NCI-H345 treated with DMSO at 0.1 percent for 48 hours (cell line): ENCODE measurements at regions not wholly inside any gene's neighbourhood (a gene's known extent, or its start where the extent isn't known, plus 50 kb on each side); places are given as distances from the start of the nearest gene placed in this dataset.

Experiments
- DNase-seq: peaks from one replicate; lab custom pipeline; 2025; ENCODE audit not compliant: unreplicated experiment; lab: John Stamatoyannopoulos, UW

DNA sequence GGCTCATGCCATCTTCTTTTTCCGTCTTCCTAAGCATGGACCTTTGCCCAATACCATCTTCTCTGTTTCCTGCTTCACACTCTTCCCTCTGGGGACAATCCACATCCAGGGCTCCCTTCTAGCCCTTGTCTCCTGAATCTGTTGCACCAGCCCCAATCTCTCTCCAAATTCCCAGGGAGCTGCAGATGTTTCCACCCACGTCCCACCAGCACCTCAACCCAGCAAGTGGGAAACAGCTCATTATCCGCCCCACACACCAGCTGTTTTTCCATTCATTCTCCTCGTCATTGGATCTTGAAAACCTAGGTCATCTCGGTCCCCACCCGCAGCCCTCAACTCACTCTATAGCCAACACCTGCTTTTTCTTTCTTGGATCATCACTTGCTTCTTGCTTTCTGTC lies 185.0 kb upstream of the CDYL start:
- no peak for DNase-seq

GRCh38 chr6:4589295-4589694 lies 186.9 kb upstream of the CDYL start:
- no peak for DNase-seq

DNA sequence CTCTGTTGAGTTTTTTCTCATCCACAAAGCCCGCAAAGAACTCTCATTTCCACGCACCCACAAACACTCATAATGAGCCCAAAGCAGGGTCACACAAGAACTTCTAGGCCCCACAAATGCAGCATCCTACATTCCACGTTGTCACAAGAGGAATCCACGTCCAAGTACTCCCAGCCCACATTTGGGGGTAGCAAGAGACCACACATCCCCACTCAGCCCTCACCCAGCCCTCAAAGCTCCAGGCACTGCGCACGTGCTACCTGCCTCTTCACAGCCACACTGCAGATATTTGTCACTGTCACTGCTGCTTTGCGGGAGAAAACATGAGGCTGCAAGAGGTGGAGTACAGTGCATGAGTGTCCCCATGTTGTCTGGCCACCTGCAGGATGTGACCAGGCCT lies 187.6 kb upstream of the CDYL start:
- no peak for DNase-seq

GRCh38 chr6:4588163-4588562 lies 188.0 kb upstream of the CDYL start:
- no peak for DNase-seq

DNA sequence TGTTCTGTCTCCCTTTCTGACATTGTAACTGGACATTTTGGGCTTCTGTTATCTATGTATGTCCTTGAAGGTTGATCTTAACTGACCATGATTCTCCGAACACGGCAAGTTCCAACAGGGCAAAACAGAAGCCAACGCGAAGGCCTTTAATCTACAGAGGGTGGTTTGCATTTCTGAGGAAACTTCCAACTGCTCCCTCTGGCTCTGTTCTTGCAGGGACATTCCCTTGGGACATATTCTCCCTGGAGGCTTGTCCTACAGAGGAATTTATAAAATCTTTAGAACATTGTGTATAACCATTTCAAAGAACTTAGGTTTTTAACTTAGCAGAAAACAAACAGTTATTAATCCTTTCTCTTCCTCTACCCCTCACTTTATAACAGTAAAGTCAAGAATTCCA lies 189.0 kb upstream of the CDYL start:
- no peak for DNase-seq

GRCh38 chr6:4586469-4586859 lies 189.7 kb upstream of the CDYL start:
- no peak for DNase-seq

GRCh38 chr6:4585682-4586468 lies 190.3 kb upstream of the CDYL start:
- no peak for DNase-seq

- no peak for DNase-seq
Observed at GRCh38 chr6:4584801-4585200, 191.4 kb upstream of the CDYL start.

GRCh38 chr6:4582506-4583417 lies 193.4 kb upstream of the CDYL start:
- no peak for DNase-seq

GRCh38 chr6:4581468-4582385 lies 194.5 kb upstream of the CDYL start:
- no peak for DNase-seq

- DNase-seq, result no peak
Observed at GRCh38 chr6:4580361-4580760, 195.8 kb upstream of the CDYL start.

- no peak for DNase-seq
Observed at GRCh38 chr6:4577406-4577805, 198.8 kb upstream of the CDYL start.

DNA sequence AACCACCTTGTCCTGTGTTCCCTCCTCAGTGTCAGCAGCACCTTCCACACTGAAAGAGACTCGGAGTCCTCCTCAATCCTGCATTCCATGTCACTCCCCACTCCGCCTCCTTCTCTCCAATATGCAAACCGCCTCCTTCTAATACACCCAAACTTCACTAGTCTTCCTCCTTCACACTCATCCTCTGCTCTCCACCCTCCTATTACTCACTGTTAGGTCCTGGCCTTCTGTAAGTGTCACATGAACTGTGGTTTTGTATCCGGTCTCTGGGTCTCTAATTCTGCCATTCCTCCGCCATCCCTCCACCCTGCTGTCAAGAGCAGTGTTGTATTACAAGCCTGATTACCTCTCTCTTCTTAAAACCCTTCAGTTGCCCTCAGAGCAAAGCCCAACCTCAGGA lies 200.5 kb upstream of the CDYL start:
- DNase-seq, result no peak

GRCh38 chr6:4574007-4574406 lies 202.2 kb upstream of the CDYL start:
- DNase-seq, result no peak

DNA sequence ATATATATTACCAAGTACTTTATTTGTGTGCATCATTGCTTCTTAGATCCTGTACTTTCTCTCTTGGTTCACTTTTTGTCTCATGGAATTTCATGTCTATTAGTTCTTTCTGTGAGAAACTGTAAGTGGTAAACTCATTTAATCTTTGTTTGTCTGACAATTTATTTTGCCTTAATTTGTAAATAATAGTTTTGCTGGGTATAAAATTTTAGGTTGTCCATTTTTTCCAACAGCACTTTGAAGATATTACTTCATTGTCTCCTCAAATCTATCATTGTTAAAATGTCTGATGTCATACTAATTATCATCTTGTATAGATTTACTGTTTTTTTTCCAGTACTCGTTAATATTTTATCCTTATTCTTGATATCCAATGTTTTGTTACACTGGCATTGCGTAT lies 205.2 kb upstream of the CDYL start:
- DNase-seq, result no peak

DNA sequence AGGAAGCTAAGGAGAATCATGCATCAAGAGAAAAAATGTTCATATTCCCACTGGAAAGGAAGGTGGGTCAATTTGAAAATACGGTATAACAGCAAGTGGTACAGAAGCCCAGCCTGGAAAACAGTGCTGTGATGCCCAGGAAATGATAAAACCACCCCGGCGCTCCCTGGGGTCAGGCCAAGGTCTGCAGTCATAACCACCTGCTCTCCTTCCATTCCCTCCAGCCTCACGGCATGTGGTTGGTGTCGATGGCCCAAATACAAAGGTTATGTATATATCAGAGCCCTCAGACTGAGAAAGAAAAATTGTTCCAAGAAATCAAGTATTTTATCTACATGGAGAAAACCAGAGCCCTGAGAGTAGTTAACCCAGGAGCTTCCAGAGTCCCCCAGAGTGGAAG lies 208.1 kb upstream of the CDYL start:
- DNase-seq, result no peak

- no peak for DNase-seq
Observed at GRCh38 chr6:4567141-4567540, 209.1 kb upstream of the CDYL start.

DNA sequence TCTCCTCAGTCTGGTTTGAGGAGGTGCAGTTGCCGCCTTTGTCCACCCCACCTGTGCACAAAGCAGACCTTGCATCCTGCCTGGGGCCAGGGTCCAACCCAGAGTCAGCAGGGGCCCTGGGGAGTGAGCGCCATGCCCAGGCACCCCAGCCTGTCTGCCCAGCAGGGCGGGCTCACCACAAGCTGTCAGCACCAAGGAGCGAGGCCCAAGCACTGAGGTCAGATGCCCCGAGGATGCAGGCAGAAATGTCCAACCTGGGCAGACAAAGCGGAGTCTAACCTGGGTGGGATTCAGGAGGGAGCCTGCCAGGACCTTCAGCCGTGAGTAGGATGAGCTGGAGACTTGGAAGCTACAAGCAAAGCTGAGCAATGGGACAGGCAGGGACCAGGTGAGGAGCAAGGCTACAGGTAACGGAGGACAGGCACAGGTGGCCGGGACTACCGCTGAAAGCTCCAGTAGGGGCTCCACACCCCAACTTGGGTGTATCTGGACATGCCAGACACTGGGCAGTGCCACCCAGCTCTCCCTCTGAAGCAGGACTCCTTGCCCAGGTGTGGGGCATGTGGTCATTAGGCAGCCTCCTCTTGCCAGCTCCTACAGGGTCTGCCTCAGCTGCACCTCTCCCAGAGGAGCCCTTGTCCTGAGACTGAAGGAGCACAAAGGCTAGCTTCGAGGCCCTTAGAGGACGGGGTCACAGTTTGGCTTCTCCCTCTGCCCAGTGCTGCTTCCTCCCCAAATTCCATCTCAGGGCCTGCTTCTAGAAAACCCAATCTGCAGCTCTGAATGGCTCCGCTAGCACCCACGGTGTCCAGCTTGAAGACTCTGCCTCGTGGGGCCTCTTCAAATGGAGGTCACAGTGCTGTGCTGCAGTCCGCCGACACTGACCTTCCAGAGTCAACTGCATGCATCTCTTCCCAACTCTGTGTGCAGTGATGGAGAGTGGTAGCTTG lies 210.6 kb upstream of the CDYL start:
- no peak for DNase-seq

- no peak for DNase-seq
Observed at GRCh38 chr6:4564801-4565271, 211.4 kb upstream of the CDYL start.

DNA sequence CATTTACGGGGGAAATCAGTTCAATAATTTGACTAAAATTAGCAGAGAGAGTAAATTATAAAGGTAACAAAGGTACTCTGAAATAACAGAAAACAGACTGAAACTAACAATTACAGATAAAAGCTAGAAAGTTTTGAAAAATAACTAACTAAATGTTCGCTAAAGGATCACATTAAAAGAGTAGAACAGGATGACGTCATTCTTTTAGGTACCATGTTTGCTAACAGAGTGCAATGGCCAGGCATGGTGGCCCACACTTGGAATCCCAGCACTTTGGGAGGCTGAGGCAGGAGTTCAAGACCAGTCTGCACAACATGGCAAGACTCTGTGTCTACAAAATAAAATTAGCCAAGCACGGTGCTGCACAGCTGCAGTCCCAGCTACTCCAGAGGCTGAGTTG lies 212.3 kb upstream of the CDYL start:
- no peak for DNase-seq
